Ramos (cell line): ENCODE measurements at regions not wholly inside any gene's neighbourhood (a gene's known extent, or its start where the extent isn't known, plus 50 kb on each side); places are given as distances from the start of the nearest gene placed in this dataset.
"Not testable (repeated sequence)": the region's sequence is repeated elsewhere in the genome, so short reads cannot be mapped to it uniquely, and the experiment has no call there.

Experiments
- in situ Hi-C: fragments of 300-500 bp; cut with MboI; formaldehyde crosslinking; loops from one replicate; pipeline ENCODE4 v1.14.3; 2022; ENCODE audit warnings: low sequenced_read_pairs; ENCODE audit not compliant: unreplicated experiment

DNA sequence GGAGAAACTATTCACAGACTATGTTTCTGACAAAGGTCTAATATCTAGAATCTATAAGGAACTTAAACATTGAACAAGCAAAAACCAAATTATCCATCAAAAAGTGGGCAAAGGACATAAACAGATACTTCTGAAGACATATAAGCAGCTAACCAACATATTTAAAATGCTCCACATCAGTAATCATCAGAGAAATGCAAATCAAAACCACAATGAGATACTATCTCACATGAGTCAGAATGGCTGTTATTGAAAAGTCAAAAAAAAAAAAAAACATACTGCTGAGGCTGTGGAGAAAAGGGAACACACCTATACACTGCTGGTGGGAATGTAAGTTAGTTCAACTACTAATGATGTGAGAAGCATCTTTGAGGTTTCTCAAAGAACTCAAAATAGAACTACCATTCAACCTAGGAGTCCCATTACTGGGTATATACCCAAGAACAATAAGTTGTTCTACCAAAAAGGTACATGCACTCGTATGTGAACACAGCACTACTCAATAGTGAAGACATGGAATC, 220.4 kb upstream of the TFPI start:
- in situ Hi-C loops: no loop called here

DNA sequence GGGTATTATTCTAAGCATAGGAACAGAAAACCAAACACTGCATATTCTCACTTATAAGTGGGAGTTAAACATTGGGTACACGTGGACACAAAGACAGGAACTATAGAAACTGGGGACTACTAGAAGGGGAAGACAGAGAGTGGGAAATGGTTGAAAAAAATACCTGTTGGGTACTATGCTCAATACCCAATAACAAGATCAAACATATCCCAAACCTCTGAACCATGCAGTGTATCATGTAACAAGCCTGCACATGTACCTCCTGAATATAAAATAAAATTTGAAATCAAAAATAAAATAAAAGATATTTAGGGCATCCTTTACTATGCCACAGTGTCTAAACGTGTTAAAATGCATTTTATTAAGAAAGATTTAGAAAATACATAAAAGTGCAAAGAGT, 221.0 kb upstream of the TFPI start:
- in situ Hi-C loops: no loop called here

DNA sequence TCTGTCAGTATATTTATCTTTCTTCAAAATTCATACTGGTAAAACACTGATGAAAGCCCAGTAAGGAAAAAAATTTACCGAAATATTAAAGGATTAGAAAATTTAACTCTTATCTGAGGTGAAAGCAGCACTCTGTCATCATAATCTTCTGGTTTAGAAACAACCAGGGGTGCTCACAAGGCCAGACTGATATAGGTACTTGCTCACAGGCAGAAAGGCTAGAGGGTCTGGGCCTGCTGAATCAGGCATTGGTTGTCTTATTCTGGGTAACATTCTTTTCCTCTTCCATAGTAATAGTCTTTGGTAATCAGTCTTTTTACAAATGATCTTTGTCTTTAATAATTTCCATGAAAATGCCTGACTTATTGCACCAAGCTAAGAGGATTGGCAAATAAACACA, 221.4 kb upstream of the TFPI start:
- in situ Hi-C loops: no loop called here

DNA sequence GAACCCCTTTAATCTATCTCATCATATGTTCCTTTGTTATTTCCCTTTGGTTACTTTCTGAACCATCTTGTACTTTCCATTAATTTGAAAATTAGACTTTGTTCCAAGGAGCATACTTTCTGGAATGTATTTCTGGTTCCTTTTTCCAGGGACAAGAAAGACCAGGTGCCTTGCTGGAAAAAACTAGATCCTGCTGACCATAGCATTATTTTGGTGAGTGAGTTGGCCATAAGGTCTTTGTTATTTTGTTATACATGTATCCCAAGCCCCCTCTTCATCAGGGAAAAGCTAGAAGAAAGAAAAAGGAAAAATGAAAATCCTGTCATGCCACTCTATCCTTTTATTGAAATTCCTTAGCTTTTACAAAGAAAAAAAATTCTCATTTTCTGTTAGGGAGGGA, 228.1 kb upstream of the TFPI start:
- in situ Hi-C loops: no loop called here

DNA sequence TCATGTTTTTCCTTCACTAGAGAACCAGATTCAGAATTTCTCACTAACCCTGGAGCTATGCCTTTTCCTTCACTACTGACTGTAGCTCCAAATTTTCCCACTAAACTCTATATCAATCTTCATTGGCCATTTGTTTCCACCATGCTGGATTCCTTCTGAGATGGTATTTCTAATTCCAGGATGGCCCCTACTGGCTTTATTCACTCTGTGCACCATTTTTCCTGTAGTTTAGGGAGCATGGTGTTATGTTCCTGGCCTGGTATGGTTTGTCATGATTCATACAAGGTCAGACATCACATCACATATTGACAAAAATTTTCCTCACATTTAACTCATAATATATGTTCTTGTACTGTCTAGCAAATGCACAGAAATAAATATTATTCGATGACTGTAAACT, 229.2 kb upstream of the TFPI start:
- in situ Hi-C loops: no loop called here

DNA sequence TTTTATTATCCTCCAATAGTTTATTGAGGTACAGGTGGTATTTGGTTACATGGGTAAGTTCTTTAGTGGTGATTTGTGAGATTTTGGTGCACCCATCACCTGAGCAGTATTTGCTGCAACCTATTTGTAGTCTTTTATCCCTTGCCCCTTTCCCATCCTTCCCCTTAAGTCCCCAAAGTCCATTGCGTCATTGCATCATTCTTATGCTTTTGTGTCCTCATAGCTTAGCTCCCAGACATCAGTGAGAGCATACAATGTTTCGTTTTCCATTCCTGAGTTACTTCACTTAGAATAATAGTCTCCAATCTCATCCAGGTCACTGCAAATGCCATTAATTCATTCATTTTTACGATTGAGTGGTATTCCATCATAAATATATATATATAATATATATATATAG, 229.9 kb upstream of the TFPI start:
- in situ Hi-C loops: not testable (repeated sequence)

DNA sequence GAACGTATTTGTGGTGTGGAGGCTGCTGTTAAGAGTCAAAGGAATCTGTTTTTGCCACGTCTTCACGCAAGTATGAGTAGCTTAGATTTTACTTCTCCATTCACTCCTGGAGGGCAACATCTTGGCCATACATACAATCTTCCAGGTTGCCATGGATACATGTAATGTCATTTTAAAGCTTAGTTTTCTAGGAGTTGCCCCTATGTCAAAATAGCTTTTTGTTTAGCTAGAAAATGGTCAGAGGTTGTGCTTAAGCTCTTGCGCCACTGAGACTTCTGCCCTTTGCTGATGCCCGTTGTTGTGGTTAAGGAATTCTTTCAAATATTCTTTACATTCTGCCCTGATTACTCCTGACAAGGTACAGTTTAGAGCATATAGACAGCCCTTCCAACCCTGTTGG, 245.4 kb upstream of the TFPI start:
- in situ Hi-C loops: no loop called here

DNA sequence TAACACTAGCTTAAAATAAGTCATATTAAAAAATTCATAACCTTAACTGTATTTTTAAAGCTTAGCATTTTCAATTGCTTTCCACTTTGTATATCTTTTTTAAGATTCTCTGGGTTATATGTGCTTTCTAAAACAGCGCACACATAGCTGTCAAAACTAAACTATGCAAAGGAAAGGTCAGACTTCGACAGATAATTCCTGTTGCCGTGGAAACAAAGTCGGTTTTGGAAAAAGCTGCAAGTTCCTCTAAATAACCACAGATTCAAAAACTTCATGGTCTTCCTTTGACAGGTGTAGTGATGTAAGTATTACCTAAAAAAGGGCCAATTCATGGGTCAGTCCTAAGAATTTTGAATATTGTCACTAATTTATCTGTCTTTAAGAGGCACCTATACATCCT, 249.6 kb upstream of the TFPI start:
- in situ Hi-C loops: no loop called here

DNA sequence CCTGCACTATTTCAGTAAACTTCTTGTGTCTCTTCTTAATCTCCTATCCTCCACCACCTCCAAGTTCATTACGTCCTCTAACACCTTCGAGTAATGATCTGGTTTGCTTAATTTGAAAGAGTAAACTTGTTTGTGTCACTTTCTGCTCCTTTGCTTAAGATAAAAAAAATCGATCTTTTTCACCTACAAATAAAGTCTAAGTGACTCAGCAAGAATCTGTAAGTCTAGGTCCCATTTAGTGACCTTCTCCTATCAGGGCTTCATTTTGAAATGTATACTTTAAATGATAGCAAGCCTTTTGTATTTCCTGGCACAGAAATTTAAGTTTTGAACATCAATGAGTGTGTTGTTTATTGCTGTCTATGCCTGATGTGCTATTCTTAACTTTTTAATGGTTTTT, 260.9 kb upstream of the TFPI start:
- in situ Hi-C loops: no loop called here

DNA sequence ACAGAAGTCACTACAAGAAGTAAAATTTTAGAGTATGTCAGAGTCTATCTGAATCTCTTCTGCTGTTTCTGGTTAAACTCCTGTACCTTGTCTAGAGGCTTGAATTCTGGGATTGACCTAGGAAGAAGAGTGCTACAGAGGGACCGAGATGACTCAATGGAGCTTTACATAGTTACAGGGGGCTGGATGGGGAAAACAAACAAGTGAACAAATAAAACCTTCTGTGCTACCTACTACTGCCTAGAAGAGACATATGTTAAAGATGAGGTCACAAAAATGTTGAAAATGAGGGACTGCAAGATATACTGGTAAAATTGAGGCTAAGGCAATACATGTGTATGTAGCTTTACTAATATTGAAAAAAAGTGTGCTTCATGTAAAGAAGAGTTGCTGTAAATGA, 265.4 kb upstream of the TFPI start:
- in situ Hi-C loops: no loop called here

DNA sequence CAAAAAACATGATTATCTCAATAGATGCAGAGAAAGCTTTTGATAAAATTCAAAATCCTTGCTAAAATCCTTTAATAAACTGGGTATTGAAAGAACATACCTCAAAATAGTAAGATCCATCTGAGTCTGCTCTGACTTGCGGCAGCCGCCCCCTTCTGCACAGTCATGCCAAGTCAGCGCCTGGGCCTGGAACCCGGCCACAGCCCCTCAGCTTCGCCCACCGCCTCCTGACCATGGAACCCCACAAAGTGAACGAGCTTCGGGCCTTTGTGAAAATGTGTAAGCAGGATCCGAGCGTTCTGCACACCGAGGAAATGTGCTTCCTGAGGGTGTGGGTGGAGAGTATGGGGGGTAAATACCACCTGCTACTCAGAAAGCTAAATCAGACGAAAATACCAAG, 270.9 kb upstream of the TFPI start:
- in situ Hi-C loops: loop anchor here (25.0 kb wide), 1 partner anchor 313 kb away; no protein-coding TSS in a partner anchor

DNA sequence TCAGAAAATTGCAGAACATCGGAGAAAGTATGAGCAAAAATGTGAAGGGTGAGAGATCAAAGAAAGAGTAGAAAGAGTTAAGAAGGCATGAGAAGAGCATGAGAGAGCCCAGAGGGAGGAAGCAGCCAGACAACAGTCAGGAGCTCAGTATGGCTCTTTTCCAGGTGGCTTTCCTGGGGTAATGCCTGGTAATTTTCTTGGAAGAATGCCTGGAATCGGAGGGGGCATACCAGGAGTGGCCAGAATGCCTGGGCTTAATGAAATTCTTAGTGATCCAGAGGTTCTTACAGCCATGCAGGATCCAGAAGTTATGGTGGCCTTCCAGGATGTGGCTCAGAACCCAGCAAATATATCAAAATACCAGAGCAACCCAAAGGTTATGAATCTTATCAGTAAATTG, 271.8 kb upstream of the TFPI start:
- in situ Hi-C loops: loop anchor here (25.0 kb wide), 1 partner anchor 314 kb away; no protein-coding TSS in a partner anchor

DNA sequence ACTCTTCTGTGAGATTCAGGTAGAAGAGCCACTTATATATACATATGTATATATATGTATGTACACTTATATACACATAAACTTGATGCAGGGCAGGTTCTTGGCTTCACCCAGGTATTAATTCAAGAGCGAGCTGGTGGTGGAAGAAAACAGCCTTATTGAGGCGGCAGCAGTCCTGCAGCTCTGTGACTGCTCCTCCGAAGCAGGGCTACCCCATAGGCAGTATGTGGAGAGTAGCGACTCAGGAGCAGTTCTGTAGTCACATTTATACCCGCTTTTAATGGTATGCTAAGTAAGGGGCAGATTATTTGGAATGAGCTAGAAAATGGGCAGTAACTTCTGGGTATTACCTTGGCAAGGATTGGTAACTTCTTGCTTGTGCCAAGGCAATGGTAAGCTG, 280.6 kb upstream of the TFPI start:
- in situ Hi-C loops: loop anchor here (25.0 kb wide), 1 partner anchor 322 kb away; no protein-coding TSS in a partner anchor

DNA sequence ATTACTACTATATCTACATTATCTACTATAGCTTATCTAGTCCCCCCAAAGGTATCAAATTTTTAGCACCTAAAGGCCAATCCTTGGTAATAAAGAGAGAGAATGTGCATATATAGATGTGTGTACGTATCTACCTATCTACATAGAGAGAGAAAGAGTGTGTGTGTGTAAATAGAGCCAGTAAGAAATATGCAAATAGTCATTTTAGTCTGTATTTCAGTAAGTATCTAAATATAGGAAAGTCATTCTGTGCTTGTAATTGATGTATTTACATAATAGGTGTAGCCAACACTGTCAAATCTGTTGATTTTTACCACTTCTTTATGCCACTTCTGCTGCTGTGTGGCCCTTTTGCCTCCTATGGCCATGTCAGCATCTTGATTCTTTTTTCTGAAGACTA, 284.5 kb upstream of the TFPI start:
- in situ Hi-C loops: loop anchor here (25.0 kb wide), 1 partner anchor 326 kb away; no protein-coding TSS in a partner anchor

DNA sequence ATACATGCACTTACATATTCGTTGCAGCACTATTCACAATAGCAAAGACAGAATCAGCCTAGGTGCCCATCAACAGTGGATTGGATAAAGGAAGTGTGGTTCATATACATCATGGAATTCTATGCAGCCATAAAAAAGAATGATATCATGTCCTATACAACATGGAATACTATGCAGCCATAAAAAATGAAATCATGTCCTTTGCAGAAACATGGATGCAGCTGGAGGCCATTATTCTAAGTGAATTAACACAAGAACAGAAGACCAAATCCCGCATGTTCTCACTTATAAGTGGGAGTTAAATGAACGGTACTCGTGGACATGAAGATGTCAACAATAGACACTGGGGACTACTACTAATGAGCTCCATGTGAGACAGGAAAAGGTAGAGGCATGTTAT, 288.1 kb upstream of the TFPI start:
- in situ Hi-C loops: loop anchor here (25.0 kb wide), 1 partner anchor 330 kb away; no protein-coding TSS in a partner anchor

DNA sequence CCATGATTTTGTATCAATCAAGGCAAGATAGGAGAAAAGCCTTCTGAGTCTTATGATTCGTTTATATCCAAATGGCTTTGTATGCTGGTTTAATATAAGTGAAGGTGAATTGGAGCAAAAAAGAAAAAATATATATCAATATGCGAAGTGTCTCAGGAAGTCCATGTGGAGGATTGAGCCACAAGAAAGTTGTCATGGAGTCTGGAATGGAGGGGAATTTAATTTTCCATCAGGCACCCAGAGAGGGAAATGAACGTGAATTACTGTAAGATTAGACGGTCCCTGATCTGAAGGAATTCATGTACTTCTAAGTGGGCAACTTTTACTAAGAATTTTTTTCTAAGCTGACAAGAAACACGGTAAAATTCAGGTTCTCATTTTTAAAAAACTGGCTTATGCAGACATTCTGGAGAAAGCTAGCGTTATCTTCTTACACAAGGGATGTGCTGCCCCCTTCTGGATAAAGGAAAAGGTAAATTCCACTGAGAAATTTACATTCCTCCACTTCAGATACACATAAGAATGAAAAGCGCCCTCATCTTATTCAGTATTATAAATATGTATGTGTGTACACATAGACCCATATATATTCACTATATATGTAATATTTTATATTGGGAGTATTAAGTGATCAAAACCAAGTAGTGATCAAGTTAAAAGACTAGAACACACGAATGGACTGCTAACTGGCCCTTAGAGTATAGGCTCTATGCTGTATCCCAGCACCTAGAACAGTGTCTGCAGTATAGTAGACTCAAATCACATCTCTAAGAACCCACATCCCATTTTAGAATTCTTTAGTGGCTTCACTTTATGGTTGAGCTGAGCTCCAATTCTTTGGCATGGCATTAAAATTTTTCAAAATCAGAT, 289.0 kb upstream of the TFPI start:
- in situ Hi-C loops: loop anchor here (25.0 kb wide), 1 partner anchor 331 kb away; no protein-coding TSS in a partner anchor

DNA sequence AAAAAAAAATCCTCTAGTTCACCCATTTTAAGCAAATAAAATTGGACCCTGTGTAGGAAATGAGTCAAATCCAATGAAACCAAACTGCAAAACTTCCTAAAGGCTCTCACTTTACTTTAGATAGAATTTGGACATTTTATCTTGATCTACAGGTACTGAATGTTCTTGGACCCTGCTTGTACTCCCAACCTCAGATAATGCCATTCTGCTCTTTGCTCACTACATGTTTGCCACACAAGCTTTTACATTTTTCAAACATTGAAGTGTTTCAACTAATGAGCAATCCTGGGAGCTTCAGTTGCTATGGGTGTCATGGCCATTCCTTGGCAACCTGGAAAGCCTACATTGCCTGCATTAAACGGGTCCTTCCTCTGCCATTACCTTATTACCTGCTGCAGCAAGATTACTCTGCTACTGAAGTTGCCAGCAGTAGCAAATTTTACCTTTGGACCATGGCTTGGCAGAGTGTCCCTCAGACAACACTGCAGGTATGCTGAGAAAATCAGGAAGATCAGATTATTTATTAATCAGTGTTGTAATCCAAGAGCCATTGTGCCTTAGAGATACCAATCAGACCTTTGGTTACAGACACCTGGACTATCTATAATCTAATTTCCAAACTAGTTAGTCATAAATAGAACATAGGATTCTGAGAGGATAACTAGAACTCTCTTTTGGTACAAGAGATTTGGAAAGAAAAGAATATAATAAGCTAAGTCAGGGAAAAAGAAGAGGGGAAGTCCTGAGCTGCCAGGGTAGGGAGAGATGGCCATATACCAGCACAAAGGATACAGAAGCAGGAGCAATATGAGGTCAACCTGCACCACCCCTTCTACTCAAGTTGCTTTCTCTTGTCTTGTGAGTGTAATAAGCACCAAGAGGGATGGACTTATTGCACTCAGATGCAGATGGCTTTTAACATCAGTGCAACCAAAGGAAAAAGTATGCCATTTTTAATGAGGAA, 293.3 kb upstream of the TFPI start:
- in situ Hi-C loops: loop anchor here (25.0 kb wide), 1 partner anchor 335 kb away; no protein-coding TSS in a partner anchor

DNA sequence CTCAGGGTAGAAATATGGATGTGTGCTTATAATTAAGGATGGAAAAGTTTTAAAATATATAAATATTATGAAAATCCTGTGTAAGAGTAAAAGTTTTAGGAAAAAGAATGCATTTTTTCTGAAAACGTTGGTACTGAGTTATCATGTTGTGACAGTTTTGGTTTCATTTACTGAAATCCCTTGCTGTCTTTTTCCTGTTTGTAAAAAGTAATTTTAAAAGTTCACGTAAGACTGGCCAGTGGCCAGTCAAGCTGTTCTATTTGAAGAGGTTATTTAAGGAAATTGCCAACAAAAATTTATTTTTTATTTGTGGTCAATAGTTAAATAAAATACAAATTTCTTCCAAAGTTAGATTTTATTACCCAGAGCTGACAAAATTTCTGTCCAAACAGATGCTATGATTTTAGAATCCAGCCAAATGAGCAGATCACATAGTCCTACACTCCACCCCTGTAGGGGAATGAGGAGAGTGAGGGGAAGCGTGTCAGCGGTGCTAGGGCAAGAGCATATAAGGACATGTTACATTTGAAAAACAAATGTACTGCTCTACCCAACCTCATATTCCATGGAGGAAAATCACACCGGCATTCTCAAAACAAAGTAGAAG, 297.8 kb upstream of the TFPI start:
- in situ Hi-C loops: no loop called here

DNA sequence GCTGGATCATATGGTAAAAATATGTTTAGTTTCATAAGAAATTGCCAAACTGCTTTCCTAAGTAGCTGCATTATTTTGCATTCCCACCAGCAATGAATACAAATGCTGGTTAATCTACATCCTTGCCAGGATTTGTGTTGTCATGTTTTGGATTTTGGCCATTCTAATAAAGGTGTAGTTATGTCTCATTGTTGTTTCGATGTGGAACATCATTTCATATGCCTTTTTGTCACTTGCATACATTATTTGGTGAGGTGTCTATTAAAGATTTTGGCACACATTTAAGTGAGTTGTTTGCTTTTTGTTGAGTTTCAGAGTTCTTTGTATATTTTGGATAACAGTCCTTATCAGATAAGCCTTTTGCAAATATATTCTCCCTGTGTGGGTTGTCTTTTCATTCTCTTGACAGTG, 299.2 kb upstream of the TFPI start:
- in situ Hi-C loops: no loop called here

DNA sequence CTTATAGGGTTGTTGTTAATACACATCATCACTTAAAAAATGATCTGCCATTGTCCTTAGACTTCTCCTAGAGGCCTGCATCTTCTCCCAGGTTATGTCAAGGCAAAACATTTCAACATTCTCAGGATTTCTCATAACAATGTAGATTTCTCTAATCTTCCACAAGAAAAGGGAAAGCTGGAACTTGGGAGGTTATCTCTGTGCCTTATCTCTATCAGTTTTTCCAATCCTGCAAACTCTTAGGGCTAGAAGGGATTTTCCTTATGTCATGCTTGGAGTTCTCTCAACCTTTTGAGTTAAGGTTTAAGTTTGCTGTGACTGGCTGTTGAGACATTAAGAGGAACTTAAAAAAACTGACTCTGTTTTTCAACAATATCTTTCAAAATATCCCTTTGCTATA, 300.6 kb upstream of the TFPI start:
- in situ Hi-C loops: no loop called here
